ENCODE measurements at regions not wholly inside any gene's neighbourhood (a gene's known extent, or its start where the extent isn't known, plus 50 kb on each side); places are given as distances from the start of the nearest gene placed in this dataset.
"Not testable (repeated sequence)": the region's sequence is repeated elsewhere in the genome, so short reads cannot be mapped to it uniquely, and the experiment has no call there.

DNA sequence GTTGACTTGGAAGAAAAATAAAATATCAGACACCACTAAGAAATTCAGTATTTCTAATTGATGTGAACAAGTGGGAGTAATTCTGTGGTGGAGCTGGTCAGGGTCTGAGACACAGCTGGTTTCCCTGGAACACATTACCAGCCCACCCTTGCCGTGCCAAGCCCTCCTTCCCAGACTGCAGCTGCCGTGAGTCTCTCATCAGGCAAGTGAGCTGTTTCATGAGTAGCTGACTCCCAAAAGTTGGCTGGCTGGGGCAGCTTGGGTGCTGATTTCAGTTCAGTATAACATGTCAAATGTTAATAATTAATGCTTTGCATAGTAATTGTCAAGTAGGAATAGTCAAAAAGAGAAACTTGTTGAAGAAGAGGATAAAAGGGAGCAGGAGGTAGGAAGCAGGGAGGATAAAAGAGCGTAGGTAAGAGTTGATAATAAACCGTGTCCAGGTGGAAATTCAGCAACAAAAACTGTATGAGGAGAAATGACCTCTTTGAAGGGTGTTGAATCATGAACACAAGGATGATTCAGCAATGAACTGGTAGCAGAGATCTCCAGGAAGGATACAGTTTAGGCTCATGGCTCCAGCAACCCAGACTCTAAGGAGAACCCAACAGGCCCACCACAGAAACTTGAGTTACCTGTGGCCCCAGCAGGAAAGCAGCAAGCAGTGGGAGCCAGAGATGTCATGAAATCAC is 110.9 kb upstream of the SSTR4 start:
- no peak for DNase-seq

DNA sequence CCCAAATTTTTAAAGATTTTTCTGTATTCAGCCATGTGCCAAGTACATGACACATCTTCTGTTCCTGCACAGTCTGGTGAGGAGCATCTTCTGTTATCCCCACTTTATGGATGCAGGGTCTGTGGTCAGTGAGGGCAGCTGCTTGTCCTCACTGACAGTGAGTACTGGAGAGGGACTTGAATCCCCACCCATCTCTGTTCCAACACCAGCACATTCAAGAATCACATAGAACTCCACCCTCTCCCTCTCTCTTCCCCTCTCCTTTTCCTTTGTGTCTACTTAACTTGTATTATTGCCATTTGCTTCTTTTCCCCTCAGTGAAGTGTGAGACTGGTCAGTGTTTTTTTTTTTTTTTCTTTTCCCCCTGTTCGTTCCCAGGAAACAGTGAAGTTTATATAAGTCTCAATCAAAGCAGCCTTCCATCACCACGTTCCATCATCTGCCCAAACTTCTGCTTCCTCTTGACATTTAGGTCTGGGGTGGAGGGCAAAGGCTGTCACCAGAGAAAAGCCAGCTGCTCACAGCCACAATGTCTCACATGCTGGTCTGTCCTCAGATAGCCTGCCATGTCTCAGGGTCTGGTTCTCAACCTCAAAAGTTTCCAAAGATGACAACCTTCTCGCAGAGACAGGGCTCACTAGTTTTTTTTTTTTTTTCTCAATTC is 110.0 kb upstream of the SSTR4 start:
- no peak for DNase-seq

DNA sequence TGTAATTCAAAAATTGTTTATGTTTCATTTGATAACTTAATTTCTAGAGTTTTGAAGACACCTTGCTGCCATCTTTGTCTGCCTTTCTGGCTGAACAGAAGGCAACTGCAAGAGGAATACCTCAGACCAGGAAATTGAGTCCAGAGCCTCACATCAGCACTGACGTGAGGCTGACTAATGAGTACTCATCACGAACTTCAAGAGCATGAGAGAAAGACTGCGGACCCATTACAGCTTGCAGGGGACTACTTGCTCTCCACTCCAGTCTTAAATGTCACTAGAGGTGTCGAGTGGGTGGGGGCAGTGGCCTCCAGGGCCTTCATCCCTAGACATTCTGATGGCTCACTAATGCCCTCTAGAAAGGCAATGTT is 109.5 kb upstream of the SSTR4 start:
- no peak for DNase-seq

DNA sequence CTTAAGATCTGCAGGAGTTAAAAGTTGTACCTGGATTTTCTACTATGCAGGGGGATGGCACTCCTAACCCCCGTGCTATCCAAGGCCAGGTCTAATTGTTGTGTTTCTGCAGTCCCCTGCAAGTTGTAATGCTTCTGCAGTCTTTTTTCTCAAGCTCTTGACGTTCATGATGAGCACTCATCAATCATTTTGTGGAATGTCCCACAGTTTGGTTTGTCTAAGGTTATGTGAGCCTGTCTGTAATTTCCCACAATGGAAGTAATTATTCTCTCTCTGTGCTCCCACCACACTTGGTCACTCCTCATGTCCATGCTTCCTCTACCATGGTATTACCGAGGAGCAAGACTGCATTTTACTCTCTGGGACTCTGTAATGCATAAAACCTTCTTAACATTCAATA is 107.6 kb upstream of the SSTR4 start:
- DNase-seq: no peak

DNA sequence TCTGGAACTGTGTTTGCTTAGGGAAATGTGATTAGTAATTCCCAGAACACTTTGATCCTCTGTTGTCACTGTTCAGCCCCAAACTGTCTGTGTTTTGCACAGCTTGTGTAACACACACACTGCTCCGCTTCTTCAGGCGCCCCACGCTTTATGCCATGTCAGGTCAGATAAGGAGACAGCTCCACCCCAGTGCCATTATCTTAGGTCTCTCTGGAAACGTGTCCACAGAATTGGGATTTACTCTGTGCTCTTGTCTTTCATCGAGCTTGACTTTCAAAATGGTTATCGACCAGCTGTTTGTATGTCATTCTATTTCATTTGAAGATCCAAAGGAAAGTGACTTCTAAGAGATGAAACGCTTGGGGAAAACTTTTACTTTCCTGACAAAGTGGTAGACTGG is 106.4 kb upstream of the SSTR4 start:
- DNase-seq: no peak

DNA sequence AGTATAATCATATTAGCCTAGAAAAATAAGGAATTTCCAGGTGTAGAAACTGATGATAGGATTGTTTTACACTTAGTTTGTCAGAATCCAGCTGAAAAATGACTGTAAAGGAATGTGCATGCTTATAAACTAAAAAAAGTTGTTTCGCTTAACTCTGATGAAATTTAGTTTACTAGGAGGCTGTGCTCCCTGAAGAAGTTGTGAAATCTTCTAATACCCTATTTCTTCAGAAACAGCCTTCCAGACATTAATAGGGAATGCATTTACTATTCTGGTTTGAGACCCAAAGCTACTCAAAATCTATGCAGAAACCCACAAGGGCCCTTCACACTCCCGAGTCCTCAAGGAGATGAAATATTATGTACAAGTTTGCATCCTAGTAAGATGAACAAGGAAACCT is 105.5 kb upstream of the SSTR4 start:
- no peak for DNase-seq

DNA sequence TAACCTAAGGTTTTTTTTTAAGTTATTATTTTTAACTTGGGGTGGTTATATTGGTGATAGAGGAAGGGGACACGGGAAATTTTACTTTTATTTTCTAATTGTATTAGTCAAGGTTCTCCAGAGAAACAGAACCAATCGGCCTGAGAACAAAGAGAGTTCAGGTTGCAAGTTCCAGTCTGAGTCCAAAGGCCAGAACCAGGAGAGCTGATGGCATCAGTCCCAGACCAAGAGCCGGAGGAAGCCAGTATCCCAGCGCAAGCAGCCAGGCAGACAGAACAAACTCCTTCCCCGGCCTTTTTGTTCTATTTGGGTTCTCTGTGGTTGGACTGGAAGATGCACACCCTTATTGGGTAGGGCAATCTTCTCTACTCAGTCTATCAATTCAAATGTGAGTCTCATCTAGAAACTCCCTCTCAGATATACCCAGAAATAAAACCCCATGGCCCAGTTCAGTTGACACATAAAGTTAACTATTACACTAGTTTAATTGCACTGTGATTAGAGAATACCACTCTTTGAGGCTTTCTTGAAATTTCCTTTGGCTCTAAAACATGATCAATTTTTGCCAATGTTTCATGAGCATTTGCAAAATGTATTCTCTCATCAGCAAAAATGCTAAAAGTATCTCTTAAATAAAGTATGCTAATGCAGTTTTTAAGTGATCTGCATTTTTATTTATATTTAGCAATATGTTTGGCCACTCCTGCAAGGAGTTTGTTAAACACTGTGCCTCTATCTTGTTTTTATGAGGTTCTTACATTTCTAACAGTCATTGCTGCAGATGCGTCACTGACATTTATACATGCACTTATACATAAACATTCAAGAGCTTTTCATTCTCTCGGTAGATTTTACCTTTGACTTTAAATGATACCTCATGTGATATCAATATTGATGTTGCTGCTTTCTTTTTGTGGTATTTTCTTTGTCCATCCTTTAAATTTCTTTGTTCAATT is 103.2 kb upstream of the SSTR4 start:
- no peak for DNase-seq

DNA sequence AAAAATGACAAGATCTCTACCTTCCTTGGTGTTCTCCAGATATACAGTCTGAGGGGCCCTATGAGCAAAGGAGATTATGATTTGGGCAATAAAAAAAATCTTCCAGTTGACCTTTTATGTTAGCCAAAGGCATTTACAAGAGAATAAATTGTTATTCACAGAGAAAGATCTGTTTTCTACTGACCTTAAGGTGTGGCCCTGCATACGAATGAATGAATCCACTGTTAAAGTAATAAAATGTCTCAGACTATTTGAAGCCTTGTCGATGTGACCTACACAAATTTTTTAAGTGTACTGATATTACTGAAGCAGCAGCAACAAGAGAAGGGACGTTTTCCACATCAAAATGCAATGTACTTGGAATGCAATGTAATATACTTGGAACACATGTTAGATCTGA is 95.9 kb upstream of the SSTR4 start:
- no peak for DNase-seq

DNA sequence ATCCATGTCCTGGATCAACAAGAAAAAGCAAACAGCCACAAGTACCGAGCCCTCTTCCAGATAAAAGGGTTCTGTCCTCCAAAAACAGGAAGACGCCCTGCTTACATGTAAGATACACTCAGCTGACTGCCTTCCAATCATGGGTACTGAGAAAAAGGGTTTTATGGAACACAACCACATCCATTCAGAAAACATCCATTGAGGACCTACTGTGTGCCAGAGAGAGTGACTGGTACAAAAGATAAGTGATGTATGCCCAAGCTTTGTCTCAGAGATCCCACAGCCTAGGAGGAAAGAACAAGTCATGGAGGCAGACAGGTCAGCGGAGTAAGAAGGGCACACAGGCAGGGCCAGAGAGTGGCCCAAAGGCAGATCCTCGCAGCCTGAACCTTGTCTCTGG is 94.8 kb upstream of the SSTR4 start:
- DNase-seq: no peak

DNA sequence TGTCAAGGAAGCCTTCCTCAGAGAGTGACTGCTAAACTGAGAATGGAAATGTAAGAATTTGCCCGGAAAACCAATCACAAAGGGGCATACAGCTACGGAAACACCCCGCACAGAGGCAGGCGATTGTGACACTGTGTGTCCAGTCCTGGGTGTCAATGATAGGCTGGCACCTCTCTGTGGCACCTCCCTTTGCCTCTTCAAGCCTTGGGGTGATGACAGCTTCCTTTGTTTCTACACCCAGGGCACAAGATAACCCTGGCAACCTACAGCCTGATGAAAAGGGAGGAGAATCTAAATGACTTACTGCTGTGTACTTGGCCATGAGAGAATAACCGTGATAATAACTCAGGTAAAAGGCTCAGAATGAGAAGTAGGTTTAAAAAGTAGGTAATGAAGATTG is 93.6 kb upstream of the SSTR4 start:
- DNase-seq: no peak

DNA sequence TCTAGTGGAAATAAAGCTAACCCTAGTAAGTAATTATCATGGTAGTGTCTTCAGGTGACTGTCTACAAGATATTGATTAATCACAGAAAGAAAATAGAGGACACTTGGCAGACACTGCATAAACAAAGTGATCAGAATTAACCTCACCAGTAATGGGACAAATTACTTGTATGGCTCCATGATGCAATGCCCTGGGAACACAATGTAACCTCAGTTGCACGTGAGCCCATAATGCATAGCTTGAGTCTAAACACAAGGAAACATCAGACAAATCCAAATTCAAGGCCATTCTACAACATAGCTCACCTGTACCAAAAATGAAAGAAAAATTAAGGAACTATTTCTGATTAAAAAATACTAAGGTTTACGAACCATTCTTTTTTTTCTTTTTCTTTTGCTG is 92.4 kb upstream of the SSTR4 start:
- no peak for DNase-seq

DNA sequence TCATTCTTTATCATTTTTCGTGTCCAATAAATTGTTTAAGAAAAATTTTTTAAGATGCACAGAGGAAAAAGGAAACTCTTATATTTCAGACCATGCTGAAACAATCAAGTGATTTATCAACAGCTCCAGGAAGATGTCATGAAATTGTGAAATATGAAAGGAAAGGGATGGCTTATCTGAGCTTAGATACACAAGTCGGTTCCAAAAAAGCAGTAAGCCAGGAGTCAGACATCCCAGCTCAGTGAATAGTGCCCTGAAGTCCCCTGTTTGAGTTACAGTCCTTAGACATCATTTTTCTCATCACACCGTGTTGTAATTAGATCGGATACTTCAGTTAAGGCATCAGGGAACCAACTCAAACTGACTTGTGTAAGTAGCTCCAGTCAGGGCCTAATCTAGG is 91.0 kb upstream of the SSTR4 start:
- no peak for DNase-seq

DNA sequence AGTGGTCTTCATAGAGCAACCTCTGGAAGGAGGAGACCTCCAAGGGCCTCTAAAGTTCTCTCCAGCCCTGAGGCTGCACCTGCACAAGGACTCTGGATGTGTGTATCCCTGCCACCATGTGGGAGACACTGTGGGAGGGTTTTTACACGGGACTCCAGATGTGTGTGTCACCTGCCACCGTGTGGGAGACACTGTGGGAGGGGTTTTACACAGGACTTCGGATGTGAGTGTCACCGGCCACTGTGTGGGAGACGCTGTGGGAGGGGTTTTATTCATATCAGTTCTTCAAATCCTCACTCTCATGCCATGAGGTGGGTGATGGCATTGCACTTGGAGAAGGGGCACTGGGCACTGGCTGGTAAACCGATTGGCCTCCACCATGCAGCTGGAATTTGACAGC is 90.2 kb upstream of the SSTR4 start:
- no peak for DNase-seq

DNA sequence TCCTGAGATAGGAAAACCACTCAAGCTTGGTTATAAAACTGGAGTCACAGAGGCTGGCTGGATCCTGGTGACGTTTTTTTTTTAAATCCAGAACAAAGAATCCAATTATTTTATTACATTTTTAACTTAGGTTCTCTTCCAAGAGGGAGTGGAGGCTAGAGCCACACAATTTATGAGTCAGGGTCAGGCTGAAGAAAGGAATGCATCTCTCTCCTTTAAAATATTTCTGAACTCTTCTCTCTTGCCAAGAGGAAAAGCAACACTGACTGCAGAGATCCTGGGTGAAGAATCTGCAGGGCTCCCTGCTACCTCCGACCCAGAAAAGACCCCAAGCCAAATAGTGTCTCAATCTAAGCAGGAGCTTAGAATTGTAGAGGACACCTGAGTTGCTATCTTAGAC is 88.5 kb upstream of the SSTR4 start:
- no peak for DNase-seq

DNA sequence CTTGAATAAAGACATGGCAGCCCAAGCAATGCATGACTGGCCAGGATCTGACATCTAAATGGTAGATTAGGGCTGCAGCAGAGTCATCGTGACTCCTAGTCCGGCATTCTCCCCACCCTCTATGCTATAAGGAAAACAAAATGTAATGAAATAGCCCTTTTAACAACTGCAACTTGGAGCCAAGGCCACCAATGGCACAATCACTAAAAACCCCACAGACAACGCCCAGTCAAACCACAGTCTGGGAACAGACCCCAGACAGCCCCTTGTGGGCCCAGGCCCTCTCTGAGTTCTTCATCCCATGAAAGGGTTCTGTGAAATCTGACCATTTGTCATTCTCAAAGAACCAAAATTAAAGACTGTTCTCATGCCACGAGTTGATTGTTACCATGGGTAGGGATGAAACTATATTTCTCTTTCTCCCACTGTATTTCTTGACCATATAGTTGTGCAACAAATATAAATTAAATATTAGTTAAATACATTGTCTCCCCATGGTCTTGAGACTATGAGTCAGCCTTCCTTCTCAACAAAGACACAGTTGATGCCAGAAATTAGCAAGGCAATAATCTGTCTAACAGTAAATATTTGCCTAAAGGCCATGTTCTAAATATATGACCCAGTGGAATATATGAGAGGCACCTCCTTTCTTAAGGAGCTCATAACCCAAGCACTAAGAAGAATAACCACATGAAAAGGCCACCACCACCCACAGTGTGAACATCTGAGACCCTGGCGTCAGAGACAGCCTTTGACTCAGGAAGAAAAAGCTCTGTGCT is 85.6 kb upstream of the SSTR4 start:
- no peak for DNase-seq

DNA sequence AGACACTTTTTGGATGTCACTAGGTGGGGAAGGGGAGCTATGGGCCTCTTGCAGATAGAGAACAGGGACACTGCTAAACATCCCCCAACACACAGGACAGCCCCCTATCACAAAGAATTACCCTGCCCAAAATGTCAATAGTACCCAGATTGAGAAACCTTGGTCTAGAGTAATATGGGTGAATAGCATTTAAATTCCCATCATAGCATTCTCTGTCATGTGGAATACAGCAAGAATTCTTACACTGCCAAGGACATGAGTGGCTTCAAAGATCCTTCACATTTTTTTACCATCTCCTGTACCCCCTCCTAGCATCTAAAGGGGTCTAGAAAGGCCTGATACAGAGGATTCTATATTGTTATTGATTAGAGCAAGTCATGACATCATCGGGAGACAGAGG is 83.1 kb upstream of the SSTR4 start:
- DNase-seq: no peak

DNA sequence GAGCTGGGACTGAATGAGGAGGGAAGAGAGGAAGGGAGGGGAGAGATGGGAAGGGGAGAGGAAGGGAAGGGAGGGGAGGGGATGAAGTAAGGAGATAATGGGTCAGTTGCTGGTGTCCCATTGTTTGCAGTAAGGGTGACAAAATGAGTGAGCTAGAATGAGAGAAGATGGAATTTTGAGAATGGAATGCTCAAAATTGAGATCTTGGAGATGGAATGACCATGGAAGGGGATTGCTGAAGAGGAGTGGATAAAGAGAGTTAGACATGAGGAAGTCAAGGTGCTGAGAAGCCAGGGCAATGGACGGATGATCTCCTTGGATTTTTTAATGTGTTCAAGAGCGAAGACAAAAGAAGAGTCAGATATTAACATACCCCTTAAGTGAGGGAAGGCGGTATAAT is 80.5 kb upstream of the SSTR4 start:
- DNase-seq: no peak

DNA sequence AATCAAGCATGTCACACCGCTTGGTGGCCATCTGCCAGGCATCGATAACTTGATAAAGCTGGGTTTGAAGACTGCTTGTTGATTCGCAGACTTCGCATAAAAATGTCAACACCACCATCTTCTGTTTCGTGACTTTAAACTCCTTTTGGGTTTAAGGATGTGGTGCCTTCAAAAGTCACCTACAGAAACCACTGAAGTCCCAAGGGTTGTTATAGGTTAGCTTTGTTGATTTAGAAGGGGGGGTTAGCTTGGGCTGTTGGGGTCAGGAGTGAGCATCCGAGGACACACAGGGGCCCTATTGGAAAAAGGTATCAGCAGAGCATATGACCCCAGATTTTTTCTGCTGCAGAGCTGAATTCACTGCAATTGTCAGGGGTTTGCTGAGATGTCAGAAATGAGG is 76.7 kb upstream of the SSTR4 start:
- DNase-seq: no peak

DNA sequence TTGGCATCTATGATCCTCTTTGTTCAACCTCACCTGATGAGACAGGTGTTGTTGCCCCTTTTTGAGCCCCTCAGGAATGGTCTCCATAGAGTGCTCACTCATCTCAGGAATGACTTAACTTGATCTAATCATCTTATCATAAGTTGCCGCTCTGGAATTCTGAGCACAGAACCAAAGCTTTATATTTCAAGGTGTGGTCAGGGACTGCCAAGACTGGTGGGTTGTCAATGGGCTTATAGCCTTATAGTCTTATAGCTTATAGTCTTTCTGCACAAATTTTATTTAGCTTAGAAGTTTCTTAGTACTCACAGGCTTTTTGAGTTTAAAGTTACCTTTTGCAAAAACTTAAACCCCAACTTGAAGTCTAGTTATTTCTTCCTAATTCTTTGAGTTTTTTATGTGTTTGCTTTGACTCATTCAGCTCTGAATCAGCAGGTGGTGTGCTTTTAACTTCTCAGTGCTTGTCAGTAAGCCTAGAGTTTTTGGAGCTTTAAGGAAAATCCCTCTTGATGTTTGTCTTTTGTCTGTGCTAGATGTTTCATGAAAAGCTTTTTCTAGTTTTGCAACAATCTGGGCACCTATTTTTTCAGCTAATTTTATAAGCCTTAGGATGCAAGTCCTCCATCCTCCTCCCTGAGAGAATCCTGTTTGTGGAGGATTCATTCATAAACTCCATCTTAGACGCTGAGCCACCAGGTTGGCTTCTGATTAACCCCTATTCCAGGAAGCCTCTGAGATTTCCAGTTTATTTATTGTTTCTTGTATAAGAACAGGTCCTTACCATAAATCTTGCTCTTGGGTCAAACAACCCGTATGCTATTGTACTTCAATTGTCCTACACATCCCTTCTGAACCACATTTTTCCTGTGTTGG is 72.3 kb upstream of the SSTR4 start:
- no peak for DNase-seq

DNA sequence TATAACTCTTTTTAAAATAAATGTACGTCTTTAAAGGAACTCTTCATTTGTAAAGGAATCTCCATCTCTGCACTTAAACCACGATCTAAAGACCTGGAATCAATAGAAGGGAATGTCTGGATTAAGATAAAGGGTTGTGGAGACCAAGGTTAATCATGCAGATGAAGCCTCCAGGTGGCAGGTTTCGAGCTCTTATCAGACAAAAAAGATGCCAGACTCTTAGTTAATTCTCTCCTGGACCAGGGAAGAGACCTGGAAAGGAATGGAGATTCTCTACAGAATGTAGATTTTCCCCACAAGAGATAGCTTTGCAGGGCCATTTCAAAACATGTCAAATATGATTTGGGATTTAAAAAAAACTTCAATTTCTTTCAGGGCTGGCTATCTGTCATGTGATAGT is 71.5 kb upstream of the SSTR4 start:
- no peak for DNase-seq

DNA sequence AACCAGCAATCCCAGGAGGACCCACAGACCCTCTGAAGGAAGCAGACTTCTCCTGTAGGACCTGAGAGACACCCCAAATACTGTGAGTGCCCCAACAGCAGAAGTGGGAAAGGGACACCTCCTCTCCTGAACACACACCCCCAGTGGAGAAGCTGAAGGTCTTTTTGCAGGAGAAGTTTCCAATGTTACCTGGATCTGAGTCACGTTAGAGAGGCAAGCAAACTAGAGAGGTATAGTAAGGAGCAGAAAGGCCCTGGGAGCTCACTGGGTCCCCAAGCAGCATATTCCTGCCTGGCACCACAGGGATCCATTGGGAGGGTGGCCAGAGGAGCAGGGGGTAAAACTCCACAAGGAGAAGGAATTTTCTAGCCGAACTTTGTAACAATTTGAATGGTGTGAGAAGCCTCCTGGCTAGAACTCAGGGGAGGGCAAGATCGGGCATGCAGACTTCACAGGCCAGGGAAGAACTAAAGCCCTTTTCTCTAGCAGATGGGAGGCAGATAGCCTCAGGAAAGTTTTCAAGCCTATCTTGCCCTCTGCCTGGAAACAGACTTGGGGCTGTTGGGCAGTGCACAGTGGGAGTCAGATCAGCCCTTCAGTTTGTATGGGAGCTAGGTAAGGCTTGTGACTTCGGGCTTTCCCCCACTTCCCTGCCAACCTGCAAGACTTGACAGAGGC is 68.2 kb upstream of the SSTR4 start:
- DNase-seq: no peak

DNA sequence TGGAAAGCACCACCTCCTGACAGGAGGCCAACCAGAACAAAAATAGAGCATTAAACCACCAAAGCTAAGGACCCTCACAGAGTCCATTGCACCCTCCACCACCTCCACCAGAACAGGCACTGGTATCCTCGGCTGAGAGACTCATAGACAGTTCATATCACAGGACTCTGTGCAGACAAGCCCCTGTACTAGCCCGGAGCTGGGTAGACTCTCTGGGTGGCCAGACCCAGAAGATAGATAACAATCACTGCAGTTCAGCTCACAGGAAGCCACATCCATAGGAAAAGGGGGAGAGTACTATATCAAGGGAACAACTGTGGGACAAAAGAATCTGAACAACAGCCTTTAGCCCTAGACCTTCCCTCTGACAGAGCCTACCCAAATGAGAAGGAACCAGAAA is 67.4 kb upstream of the SSTR4 start:
- not testable (repeated sequence) for DNase-seq
